H1 (cell line): ENCODE measurements at regions not wholly inside any gene's neighbourhood (a gene's known extent, or its start where the extent isn't known, plus 50 kb on each side); places are given as distances from the start of the nearest gene placed in this dataset.

ENCODE experiments used
- CHD2 ChIP-seq: IDR thresholded peaks from 2 replicates; pipeline ENCODE4 v1.6.1; 2012; ENCODE audit warnings: low read length, improper control_type of control experiment
- EZH2 ChIP-seq: fragments of 200-600 bp; sonication (generic); IDR thresholded peaks from 2 replicates; pipeline ENCODE4 v1.7.1; 2012; ENCODE audit warnings: low read depth, mild to moderate bottlenecking, moderate library complexity, low read length, inconsistent platforms; ENCODE audit not compliant: severe bottlenecking
- GTF2F1 ChIP-seq: IDR thresholded peaks from 2 replicates; pipeline ENCODE4 v1.6.1; 2012; ENCODE audit warnings: low read depth, low read length, improper control_type of control experiment, borderline replicate concordance
- JUN ChIP-seq: IDR thresholded peaks from 2 replicates; pipeline ENCODE4 v1.6.1; 2011; ENCODE audit warnings: low read depth, mild to moderate bottlenecking, improper control_type of control experiment, low read length
- POLR2A ChIP-seq, 2 experiments: IDR thresholded peaks; 1 replicate in 1 of 2; 2 replicates in 1 of 2; pipeline ENCODE4 v1.6.1; 2011; ENCODE audit warnings: low read depth in 2 of 2, low read length in 2 of 2, mild to moderate bottlenecking in 2 of 2; ENCODE audit errors: control extremely low read depth in 1 of 2
- RAD21 ChIP-seq, 2 experiments: IDR thresholded peaks in 1 of 2; conservative IDR thresholded peaks in 1 of 2; 2 replicates each; pipeline ENCODE4 v1.6.1; 2011; ENCODE audit warnings: low read depth in 2 of 2, low read length in 2 of 2, improper control_type of control experiment in 1 of 2, inconsistent platforms in 1 of 2, mild to moderate bottlenecking in 1 of 2, moderate library complexity in 1 of 2
- SP1 ChIP-seq: IDR thresholded peaks from 2 replicates; pipeline ENCODE4 v1.6.1; 2011; ENCODE audit warnings: low read depth, low read length
- TAF1 ChIP-seq: IDR thresholded peaks from 2 replicates; pipeline ENCODE4 v1.6.1; 2011; ENCODE audit warnings: mild to moderate bottlenecking, low read depth, low read length
- ZNF274 ChIP-seq: IDR thresholded peaks from 2 replicates; pipeline ENCODE4 v1.7.0; 2012; ENCODE audit warnings: low read length, borderline replicate concordance; ENCODE audit errors: extremely low read depth
- TF ChIP-seq, protein P1 (sequence below), 3 experiments: IDR thresholded peaks; 1 replicate in 2 of 3; 2 replicates in 1 of 3; pipeline versions ENCODE4 v1.5.1 to v1.6.1; 2011; ENCODE audit warnings: low read length in 3 of 3, mild to moderate bottlenecking in 3 of 3, inconsistent platforms in 2 of 3, low read depth in 1 of 3, moderate library complexity in 1 of 3; ENCODE audit not compliant: insufficient read depth in 1 of 3; ENCODE audit errors: control extremely low read depth in 1 of 3

GRCh38 chr13:73945871-73946270 is 188.3 kb downstream of the KLF12 start:
- TF ChIP-seq RAD21 (IDR thresholded peaks at IDR 0.05 in 1 of 2, conservative IDR thresholded peaks at IDR 0.05 in 1 of 2; ENCODE audit: low read depth in 2 of 2, low read length in 2 of 2) (no peak), CHD2 (no peak), ZNF274 (no peak), JUN (no peak), EZH2 (no peak), SP1 (no peak), POLR2A (IDR thresholded peaks at IDR 0.05; ENCODE audit: control extremely low read depth in 1 of 2, low read depth in 2 of 2, low read length in 2 of 2) (no peak), TAF1 (no peak), GTF2F1 (no peak)
- TF ChIP-seq, protein P1, sequence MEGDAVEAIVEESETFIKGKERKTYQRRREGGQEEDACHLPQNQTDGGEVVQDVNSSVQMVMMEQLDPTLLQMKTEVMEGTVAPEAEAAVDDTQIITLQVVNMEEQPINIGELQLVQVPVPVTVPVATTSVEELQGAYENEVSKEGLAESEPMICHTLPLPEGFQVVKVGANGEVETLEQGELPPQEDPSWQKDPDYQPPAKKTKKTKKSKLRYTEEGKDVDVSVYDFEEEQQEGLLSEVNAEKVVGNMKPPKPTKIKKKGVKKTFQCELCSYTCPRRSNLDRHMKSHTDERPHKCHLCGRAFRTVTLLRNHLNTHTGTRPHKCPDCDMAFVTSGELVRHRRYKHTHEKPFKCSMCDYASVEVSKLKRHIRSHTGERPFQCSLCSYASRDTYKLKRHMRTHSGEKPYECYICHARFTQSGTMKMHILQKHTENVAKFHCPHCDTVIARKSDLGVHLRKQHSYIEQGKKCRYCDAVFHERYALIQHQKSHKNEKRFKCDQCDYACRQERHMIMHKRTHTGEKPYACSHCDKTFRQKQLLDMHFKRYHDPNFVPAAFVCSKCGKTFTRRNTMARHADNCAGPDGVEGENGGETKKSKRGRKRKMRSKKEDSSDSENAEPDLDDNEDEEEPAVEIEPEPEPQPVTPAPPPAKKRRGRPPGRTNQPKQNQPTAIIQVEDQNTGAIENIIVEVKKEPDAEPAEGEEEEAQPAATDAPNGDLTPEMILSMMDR (IDR thresholded peaks at IDR 0.05; ENCODE audit: control extremely low read depth in 1 of 3, insufficient read depth in 1 of 3, low read depth in 1 of 3, low read length in 3 of 3): no peak
